ENCODE measurements at regions not wholly inside any gene's neighbourhood (a gene's known extent, or its start where the extent isn't known, plus 50 kb on each side); places are given as distances from the start of the nearest gene placed in this dataset.

DNA sequence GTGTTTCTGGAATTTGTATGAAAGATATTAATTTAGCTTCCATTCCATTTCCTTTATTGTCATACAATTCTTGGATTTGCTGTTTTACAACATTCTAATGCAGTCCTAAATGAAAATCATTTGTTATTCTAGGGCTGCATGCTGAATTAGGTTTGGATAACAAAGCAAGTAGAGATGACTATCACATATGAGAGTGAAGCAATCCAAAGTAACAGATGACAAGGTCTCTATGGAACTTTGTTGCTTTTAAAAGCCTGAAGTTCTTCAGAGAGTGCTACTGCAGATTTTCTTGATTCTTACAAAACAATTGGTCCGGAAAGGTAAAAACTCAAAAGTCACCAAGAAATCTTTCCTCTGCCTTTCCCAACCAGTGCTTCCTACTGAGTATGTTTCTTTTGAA lies 56.9 kb upstream of the VCAN start:
- H3K36me3 ChIP-seq: no peaks in the 10 kb centered on the region
- H3K27me3 ChIP-seq: no peaks in the 10 kb centered on the region
- no peaks in the 10 kb centered on the region for H3K9me3 ChIP-seq
- no peak overlapping the region for H3K4me3 ChIP-seq
- ATAC-seq (ENCODE audit: low FRiP score in 2 of 2): no peak
- WGBS, 2 donors: 78 to 100% methylated on average over 1 of the region's 1 CpG
- no peak for TF ChIP-seq POLR2A (IDR thresholded peaks at IDR 0.05)
- TF ChIP-seq CTCF (IDR thresholded peaks at IDR 0.05): no peak
- TF ChIP-seq EP300 (IDR thresholded peaks at IDR 0.05): no peak
- TF ChIP-seq POLR2AphosphoS5 (IDR thresholded peaks at IDR 0.05): no peak
- DNase-seq: no peak
- no peaks in the 10 kb centered on the region for H3K4me1 ChIP-seq
- no peak overlapping the region for H3K27ac ChIP-seq

DNA sequence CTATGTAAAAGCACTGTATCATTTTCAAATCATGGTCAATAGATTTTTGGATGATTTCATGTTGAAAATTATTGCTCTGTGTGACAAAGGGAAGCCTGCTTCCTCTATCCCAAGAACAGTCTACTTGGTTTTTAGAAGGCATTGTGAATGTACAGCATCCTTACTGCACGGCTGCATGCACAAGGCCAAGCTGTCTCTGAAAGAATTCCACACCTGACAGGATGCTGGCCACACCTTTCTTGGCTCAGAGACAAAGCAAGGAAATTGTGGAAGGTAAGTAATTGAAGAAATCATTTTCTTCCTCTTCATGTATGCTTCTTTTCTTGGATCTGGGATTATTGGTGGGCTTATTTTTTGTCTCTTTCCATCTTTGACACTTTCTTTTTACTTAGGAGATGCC lies 53.7 kb upstream of the VCAN start:
- Histone ChIP-seq H3K4me1 (no peaks in the 10 kb centered on the region), H3K36me3 (no peaks in the 10 kb centered on the region), H3K4me3 (no peak overlapping the region), H3K9me3 (no peaks in the 10 kb centered on the region), H3K27ac (no peak overlapping the region), H3K27me3 (no peaks in the 10 kb centered on the region)
- DNase-seq: no peak
- 63 to 67% methylated on average over 1 of the region's 1 CpG for WGBS, 2 donors
- no peak for ATAC-seq (ENCODE audit: low FRiP score in 2 of 2)
- no peak for TF ChIP-seq EP300 (IDR thresholded peaks at IDR 0.05)

DNA sequence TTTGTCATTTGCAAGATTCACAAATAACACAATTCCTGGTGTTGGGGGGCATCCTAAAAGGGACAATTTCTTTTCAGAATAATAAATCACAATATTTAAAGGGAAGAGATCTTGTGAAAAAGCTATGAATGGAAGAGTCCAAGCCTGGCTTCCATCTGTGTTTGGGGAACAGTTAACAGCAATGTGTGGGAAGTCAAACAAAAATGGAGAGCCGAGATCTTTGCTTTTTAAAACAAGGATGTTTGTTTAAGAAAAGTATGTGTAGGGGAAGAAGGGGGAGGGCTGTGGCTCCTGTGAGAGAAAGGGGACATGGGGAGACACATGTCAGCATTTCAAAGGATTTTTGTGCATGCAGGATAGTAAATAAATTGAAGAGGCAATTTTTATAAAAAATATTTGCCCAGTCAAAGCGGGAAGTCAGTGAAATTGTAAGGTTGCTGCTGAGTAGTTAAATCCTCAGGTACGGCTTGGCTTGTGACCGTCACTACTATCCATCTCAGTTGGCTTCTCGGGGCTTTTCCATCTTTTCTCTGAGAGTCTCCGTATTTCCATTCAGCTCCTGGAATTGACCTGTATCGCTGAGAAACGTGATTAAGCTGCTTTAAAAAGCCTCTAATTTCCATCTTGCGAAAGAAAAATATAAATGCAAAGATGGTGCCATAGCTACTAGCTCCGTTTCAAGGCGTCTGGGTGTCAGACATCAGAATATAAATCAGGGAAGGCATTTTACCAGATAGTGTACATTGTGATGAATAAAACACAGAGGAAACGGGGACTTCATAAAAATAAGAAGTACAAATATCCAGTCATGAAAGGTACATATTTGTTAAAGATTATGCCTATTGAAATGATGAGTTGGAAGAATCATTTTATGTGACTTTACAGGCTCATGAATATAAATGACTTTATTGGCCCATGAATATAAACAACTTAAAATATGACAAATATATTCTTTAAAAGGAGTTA lies 52.9 kb upstream of the VCAN start:
- WGBS, 2 donors: 70 to 72% methylated on average over 12 of the region's 12 CpGs
- H3K9me3 ChIP-seq: no peaks in the 10 kb centered on the region
- TF ChIP-seq POLR2AphosphoS5 (IDR thresholded peaks at IDR 0.05): no peak
- no peak for TF ChIP-seq POLR2A (IDR thresholded peaks at IDR 0.05)
- no peak for TF ChIP-seq EP300 (IDR thresholded peaks at IDR 0.05)
- TF ChIP-seq CTCF (IDR thresholded peaks at IDR 0.05): no peak
- H3K27me3 ChIP-seq: no peaks in the 10 kb centered on the region
- no peaks in the 10 kb centered on the region for H3K4me1 ChIP-seq
- DNase-seq (no peak), ATAC-seq (ENCODE audit: low FRiP score in 2 of 2) (no peak)
- H3K27ac ChIP-seq: no peak overlapping the region
- no peaks in the 10 kb centered on the region for H3K36me3 ChIP-seq
- H3K4me3 ChIP-seq: no peak overlapping the region

All from upper lobe of left lung (tissue), 6 donors.